ENCODE measurements at regions not wholly inside any gene's neighbourhood (a gene's known extent, or its start where the extent isn't known, plus 50 kb on each side); places are given as distances from the start of the nearest gene placed in this dataset.

DNA sequence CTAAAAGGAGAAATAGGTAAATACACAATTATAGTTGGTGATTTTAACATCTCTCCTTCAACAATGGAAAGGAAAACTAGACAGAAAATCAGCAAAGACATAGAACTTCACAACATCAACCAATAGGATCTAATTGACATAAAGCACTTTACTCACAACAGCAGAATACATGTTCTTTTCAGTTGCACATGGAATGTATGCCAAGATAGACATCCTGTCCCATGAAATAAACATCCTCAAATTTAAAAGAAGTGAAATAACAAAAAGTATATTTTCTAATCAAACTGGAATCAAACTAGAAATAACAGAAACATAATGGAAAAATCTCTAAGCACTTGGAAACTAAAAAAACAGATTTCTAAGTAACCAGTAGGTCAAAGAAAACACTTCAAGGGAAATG is 296.2 kb upstream of the RGS6 start:
- no peak for DNase-seq (ENCODE audit: low read depth)

DNA sequence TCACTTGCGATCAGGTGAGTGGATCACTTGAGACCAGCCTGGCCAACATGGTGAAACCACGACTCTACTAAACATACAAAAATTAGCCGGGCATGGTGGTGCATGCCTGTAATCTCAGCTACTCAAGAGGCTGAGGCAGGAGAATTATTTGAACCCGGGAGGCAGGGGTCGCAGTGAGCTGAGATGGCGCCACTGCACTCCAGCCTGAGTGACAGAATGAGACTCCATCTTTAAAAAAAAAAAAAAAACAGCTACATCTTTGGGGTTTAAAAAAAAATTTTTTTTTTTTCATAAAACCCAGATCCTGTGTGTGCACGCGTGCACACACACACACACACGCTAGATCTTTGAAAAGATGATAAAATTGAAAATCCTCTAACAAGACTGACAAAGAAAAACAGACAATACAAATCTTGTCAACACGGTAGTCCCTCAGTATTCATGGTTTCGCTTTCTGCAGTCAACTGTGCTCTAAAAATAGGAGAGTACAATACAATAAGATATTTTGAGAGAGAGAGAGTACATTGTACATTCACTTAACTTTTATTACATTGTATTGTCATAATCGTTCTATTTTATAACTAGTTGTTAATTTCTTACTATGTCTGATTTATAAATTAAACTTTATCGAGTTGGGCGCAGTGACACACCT is 295.3 kb upstream of the RGS6 start:
- DNase-seq (ENCODE audit: low read depth): no peak

GRCh38 chr14:71638523-71639196 is 293.6 kb upstream of the RGS6 start:
- no peak for DNase-seq (ENCODE audit: low read depth)

GRCh38 chr14:71642715-71643114 is 289.5 kb upstream of the RGS6 start:
- DNase-seq (ENCODE audit: low read depth): no peak

GRCh38 chr14:71645656-71646055 is 286.6 kb upstream of the RGS6 start:
- no peak for DNase-seq (ENCODE audit: low read depth)

DNA sequence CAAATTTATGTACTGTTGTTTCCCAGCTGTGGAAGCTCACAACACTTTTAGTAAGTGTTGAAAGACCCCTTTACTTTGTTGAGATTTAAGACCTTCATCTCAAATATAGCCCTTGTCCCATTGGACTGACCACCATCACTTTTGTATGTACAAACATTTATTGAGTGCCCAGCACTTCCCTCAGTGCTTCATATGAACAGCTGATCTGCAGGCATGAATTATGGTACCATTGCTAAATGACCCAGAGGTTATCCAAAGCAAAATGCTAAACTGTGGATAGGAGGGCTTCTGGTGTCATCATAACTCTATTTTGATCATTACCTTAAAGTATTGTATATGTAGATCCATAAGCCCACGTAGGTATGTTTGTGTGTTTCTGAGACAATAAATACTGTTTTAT is 285.7 kb upstream of the RGS6 start:
- no peak for DNase-seq (ENCODE audit: low read depth)

GRCh38 chr14:71647086-71647784 is 285.0 kb upstream of the RGS6 start:
- DNase-seq (ENCODE audit: low read depth): no peak

DNA sequence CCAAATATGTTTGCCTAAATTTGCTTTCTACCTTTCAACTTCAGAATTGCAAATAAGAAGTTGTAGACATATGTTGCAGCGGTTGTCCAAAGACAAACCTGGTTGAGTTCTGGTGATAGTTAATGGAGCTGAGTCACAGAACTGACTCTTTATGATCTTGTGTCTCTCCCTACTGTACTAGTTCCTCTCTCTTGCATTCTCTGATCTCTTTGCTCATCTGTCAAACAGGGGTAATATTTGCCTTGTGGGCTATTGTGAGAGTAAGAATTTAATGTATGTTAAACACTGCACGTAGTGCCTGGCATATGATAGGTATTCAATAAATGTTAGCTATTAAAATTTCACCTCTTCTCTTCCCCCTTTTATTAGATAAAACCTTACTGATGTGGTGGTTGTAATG is 283.5 kb upstream of the RGS6 start:
- DNase-seq (ENCODE audit: low read depth): no peak

DNA sequence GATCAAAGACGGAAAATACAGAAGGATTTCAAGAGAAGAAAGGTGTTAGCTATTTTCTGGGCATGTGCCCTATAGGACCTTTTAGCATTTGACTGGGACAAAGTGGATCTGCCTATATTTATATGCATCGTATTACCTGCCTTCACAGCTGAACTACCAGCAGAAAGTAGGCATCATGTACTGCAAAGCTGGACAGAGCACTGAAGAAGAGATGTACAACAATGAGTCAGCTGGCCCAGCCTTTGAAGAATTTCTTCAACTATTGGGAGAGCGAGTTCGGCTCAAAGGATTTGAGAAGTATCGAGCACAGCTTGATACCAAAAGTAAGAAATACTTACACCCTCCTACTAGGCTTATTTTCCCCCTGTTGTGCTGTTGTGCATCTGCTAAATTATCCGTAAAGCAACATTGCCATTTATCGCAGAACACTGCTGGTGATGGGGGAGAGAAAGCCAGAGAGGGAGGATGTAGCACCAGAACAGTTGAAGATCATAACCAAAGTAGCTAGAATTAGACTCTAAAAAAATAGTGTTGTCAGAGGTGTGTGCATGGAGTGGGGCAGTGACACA is 282.0 kb upstream of the RGS6 start:
- no peak for DNase-seq (ENCODE audit: low read depth)

DNA sequence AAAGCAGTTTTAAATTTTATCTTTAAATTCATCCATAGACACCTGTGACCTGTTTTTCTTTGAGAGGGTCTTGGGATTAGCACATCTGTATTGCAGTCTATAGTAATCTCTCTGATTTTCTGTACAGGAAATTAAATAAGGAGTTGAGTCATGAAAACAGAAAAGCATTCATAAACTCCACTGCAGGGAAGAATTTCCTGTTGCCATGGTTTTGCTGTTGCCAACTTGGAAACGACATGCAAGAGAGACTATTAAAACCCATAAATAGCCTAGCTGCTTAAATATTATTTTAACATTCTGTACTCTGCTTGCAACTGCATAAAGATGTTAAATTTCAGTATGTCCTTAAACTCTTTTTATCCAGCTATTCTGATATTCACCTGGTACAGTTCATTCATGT is 281.0 kb upstream of the RGS6 start:
- DNase-seq (ENCODE audit: low read depth): no peak

GRCh38 chr14:71652368-71652767 is 279.9 kb upstream of the RGS6 start:
- DNase-seq (ENCODE audit: low read depth): no peak

- no peak for DNase-seq (ENCODE audit: low read depth)
These were observed 277.4 kb upstream of the RGS6 start for GRCh38 chr14:71654810-71655209.

- no peak for DNase-seq (ENCODE audit: low read depth)
These were observed 273.9 kb upstream of the RGS6 start for GRCh38 chr14:71658261-71658860.

DNA sequence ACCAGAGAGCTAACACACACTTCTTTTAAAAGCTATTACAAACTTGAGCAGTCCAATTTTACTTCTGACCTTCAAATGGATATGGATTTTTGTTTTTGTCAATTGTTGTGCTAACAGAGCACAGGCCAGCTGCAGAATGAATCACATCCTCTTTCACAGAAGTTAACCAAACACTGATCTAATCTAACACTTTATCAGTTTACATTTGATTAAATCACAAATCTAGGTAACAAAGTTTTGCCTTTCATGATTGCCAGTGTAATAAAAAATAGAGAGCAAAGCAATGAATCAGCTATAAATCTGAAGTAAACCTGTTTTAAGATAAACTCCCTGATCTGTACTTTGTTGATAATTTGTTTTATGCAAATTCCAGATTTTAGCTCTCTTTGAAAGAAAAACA is 273.1 kb upstream of the RGS6 start:
- no peak for DNase-seq (ENCODE audit: low read depth)

DNA sequence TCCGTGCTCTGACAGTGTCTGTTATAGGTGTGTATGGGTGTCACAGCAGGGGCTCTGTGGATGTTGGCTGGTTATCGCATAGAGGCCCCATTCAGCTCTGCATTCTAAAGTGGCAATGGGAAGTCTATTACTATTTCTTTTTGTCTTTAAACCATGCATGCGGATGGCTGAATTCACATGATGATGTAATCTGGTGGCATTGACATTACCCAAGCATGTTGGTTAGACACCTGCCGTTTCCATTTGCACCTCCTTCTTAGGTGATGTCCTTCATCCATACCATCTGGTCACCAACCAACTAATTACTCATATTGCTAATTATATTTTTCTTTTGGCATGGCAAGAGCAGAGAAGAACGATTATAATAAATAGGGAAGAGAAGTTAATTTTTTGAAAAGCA is 270.8 kb upstream of the RGS6 start:
- DNase-seq (ENCODE audit: low read depth): no peak

DNA sequence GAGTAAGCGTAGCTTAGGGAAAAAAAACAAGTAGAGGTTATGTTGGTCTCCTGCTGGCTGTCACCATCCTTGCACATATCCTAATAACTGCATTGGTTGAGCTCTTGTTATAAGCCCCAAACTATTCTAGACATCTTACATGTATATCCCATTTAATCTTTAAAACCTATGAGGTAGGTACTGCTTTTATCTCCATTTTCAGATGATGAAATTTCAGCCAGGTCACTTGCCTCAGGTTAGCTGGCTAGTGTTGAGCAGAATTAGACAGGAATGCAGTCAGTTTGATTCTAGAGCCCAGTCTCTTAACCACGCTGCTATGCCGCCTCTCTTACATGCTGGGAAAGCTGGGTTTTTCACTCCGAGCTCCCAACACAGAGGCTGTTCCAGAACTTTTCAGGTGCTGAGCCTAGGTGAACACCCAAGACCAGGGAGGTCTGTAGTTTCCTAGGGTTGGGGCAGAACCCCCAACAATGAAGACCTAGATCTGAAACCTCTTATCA is 269.9 kb upstream of the RGS6 start:
- no peak for DNase-seq (ENCODE audit: low read depth)

GRCh38 chr14:71665157-71665556 is 267.1 kb upstream of the RGS6 start:
- no peak for DNase-seq (ENCODE audit: low read depth)

GRCh38 chr14:71665781-71666180 is 266.4 kb upstream of the RGS6 start:
- DNase-seq (ENCODE audit: low read depth): no peak

GRCh38 chr14:71666571-71667145 is 265.6 kb upstream of the RGS6 start:
- no peak for DNase-seq (ENCODE audit: low read depth)

- DNase-seq (ENCODE audit: low read depth): no peak
These were observed 263.9 kb upstream of the RGS6 start for GRCh38 chr14:71668186-71668912.

- DNase-seq (ENCODE audit: low read depth): no peak
These were observed 259.6 kb upstream of the RGS6 start for GRCh38 chr14:71672596-71672995.
